ENCODE measurements at regions not wholly inside any gene's neighbourhood (a gene's known extent, or its start where the extent isn't known, plus 50 kb on each side); places are given as distances from the start of the nearest gene placed in this dataset.

- TF ChIP-seq, protein P1, sequence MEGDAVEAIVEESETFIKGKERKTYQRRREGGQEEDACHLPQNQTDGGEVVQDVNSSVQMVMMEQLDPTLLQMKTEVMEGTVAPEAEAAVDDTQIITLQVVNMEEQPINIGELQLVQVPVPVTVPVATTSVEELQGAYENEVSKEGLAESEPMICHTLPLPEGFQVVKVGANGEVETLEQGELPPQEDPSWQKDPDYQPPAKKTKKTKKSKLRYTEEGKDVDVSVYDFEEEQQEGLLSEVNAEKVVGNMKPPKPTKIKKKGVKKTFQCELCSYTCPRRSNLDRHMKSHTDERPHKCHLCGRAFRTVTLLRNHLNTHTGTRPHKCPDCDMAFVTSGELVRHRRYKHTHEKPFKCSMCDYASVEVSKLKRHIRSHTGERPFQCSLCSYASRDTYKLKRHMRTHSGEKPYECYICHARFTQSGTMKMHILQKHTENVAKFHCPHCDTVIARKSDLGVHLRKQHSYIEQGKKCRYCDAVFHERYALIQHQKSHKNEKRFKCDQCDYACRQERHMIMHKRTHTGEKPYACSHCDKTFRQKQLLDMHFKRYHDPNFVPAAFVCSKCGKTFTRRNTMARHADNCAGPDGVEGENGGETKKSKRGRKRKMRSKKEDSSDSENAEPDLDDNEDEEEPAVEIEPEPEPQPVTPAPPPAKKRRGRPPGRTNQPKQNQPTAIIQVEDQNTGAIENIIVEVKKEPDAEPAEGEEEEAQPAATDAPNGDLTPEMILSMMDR (IDR thresholded peaks at IDR 0.05), result no peak
- TF ChIP-seq EP300 (IDR thresholded peaks at IDR 0.05; ENCODE audit: low read depth) (no peak), POLR2AphosphoS5 (IDR thresholded peaks at IDR 0.05) (no peak), POLR2A (IDR thresholded peaks at IDR 0.05) (no peak)
These were observed 148.8 kb downstream of the TMEM30B start for GRCh38 chr14:61132336-61132735.
